Activated CD8-positive, alpha-beta memory T cell treated with anti-CD3 and anti-CD28 coated beads, Interleukin-2, amount 50 U/mL, for 1 hour (primary cell): ENCODE measurements at regions not wholly inside any gene's neighbourhood (a gene's known extent, or its start where the extent isn't known, plus 50 kb on each side); places are given as distances from the start of the nearest gene placed in this dataset.
"Not testable (repeated sequence)": the region's sequence is repeated elsewhere in the genome, so short reads cannot be mapped to it uniquely, and the experiment has no call there.

Experiments used
- DNase-seq: peaks from one replicate; pipeline ENCODE4 v3.0.0-alpha.2; 2020; ENCODE audit errors: extremely low read depth

GRCh38 chr5:62152394-62153087 is 153.5 kb upstream of the KIF2A start:
- DNase-seq: no peak

DNA sequence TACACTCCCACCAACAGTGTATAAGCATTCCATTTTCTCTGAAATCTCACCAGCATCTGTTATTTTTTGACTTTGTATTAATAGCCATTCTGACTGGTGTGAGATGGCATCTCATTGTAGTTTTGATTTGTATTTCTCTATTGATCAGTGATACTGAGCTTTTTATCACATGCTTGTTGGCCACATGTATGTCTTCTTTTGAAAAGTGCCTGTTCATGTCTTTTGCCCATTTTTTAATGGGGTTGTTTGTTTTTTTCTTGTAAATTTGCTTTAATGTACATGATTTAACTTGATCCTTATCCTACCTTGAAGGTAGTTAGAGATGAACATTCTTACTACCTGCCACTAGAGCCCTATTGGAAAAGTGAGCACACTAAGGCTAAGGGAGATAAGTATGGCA is 151.2 kb upstream of the KIF2A start:
- DNase-seq: no peak

GRCh38 chr5:62155988-62156387 is 150.0 kb upstream of the KIF2A start:
- no peak for DNase-seq

DNA sequence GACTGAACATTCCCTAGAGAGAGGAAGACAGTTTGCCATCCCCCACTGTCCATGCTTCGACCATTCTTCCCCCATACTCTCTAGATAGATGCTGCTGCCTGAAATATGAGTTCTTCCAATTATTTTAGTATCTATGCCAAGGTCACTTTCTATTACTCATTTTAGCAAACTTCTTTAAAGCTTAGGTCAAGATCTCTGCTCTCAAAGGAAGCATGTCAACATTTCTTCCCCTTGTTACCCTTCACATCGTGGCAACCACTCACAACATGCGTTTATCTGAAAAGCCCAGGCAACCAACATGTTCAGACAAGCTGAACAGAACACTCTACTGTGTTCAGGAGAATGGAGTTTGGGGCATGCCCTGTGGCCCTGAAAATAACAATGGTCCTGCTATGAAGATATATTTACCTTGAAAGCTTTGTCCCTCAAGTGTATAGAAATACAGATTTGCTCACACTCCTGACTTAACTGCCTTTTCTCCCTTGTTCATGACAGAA is 138.4 kb upstream of the KIF2A start:
- DNase-seq: no peak

DNA sequence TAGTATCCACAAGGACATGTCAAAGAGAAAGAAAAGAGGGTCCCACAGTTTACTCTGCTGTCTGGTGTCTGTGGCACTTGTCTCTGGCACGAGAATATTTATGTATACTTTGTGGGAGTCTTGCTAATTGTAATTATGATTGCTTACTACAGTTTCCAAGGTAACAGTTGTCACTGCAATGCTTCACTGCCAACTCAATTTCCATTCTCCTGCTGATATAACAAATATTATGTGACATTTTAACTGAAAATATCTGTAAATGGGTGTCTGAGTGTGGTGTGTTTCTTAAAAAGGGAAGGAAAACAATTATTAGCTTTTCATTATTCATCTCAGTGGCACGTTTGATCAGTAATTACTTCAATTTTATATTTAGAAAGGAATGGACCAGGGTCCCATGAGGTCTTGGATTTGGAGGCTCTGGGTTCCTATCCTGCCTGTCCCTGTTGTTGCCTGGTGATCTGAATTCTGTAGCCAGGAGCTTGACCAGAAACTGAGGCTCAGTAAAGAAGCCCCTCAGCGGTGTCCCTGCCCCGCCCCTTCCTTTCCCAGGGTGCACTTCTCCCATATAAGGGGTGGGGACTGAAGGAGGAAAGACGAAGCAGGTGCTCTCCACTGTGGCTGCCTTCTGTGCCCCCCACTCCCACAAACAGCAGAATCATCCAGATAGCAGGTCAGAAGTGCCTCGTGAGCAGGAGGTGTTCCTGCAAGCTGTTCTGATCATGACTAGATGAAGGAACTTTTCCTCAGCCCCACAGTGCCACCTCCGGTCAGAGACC is 137.3 kb upstream of the KIF2A start:
- no peak for DNase-seq

DNA sequence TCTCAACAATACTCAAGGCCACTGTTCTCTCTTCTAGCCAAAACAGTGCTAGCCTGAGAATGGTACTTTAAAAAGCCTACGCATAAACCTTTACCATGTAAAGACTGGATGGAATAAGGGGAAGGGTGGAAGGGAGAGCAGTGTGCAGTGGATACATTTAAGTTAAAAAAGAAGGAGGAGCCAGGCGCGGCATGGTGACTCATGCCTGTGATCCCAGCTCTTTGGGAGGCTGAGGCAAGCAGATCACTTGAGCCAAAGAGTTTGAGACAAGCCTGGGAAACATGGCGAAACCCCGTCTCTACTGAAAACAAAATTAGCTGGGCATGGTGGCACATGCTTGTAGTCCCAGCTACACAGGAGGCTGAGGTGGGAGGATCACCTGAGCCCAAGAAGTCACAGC is 127.7 kb upstream of the KIF2A start:
- DNase-seq: no peak

GRCh38 chr5:62182802-62183201 is 123.2 kb upstream of the KIF2A start:
- no peak for DNase-seq

DNA sequence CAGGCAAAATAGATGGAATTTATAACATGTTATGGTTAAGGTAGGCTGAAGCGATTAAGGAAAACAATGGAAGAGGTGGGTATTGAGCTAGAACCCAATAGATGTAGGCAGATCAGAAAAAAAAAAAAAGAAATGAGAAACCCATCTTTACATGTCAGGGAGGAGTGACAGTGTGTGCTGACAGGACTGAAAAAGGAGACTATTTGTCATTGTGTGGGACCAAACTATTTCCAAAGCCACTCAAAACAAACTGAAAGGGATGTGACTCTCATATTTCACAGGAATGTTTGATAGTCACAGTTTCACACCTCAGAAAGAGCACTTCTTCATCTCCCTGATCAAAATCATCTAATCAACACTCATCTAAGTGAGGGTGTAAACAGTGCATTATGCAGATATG is 122.3 kb upstream of the KIF2A start:
- DNase-seq: no peak

GRCh38 chr5:62184444-62184843 is 121.6 kb upstream of the KIF2A start:
- DNase-seq: no peak

GRCh38 chr5:62190173-62190572 is 115.8 kb upstream of the KIF2A start:
- no peak for DNase-seq

DNA sequence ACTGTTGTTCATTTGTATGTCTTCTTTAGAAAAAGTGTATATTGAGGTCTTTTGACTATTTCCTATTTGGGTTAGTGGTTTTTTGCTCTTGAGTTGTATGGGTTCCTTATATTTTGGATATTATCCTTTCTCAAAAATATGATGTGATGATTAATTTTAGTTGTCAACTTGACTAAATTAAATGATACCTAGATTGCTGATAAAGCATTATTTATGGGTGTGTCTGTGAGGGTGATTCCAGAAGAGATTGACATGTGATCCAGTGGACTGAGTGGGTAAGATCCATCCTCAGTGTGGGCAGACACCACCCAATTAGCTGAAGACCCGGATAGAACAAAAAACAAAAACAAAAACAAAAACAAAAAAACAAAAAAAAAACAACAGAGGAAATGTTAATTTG is 115.1 kb upstream of the KIF2A start:
- DNase-seq: no peak

- no peak for DNase-seq
These were observed 113.0 kb upstream of the KIF2A start for GRCh38 chr5:62192958-62193357.

DNA sequence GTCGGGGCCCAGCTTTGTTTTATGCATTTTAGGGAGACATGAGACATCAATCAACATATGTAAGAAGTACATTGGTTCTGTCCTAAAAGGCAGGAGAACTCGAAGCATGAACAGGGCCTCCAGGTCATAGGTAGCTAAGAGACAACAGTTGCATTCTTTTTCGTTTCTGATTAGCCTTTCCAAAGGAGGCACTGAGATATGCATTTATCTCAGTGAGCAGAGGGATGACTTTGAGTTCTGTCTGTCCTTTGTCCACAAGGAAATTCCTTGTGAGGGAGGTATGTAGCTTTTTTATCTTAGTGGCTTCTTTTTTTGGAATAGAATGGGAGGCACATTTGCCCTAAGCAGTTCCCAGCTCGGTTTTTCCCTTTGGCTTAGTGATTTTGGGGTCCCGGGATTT is 109.5 kb upstream of the KIF2A start:
- not testable (repeated sequence) for DNase-seq

DNA sequence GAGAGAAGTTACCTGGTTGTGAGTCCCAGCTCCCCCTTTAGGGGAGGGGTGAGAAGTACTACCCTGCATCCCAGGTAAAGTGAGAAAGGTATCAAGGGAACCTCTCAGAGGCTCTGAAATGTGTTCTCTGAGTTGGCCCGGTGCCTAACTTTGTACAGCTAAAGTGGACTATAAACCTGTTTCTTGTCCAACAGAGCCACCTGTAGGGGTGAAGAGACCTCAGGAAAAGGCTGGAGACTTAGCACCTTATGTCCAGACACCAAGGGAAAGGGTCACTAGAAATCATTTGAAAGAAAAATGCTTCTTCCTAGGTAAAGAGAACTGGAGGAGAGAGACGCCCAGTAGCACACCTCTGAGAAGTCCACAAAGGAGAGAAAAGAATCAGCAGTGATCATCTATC is 108.3 kb upstream of the KIF2A start:
- DNase-seq: no peak

DNA sequence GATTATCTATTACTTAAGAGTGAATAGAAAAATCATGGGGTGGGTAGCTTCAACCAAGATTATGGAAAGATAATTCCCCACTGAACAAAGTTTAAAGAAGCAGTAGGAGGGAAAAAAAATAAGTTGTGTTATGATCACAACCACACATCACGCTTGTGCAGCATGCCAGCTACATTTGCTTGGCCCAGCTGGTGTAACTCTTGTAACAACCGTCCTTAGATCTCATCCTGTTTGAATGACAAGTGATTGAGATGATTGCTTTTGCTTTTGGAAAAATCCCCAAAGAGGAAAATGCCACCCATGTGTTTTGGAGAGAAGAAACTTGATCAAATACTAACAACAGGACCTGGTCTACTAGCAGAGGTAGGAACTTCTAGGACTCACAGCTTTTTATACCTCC is 107.6 kb upstream of the KIF2A start:
- no peak for DNase-seq

GRCh38 chr5:62199792-62200716 is 106.0 kb upstream of the KIF2A start:
- DNase-seq: no peak

GRCh38 chr5:62206150-62206829 is 99.7 kb upstream of the KIF2A start:
- DNase-seq: no peak

GRCh38 chr5:62208218-62208852 is 97.7 kb upstream of the KIF2A start:
- DNase-seq: no peak

DNA sequence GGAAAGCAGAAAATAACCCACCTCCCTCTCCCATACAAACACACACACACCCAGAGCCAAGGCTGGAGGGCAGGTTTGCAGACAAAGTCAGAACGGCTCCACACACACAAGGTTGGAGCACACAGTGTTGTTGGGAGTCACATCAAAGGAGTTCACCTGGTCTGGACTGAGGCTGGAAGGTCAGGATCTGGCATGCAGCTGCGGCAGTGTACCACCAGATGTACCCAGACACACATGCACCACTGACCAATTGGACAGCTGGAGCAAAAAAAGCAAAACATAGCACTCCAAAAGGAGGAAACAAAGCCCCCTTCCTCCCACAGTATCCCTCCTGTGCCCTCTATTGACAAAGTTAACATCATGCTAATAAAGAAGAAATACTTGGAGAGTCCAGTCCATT is 94.6 kb upstream of the KIF2A start:
- DNase-seq: no peak

GRCh38 chr5:62212648-62213047 is 93.4 kb upstream of the KIF2A start:
- no peak for DNase-seq

GRCh38 chr5:62214701-62215100 is 91.3 kb upstream of the KIF2A start:
- DNase-seq: no peak
